NT2/D1 (cell line): ENCODE measurements at regions not wholly inside any gene's neighbourhood (a gene's known extent, or its start where the extent isn't known, plus 50 kb on each side); places are given as distances from the start of the nearest gene placed in this dataset.
A peak's percentile ranks its signal among the peaks of the same experiment; 100 is the strongest.
"Not testable (repeated sequence)": the region's sequence is repeated elsewhere in the genome, so short reads cannot be mapped to it uniquely, and the experiment has no call there.

Source experiments
- DNase-seq: peaks from one replicate; pipeline ENCODE4 v3.0.0-alpha.2; 2011; ENCODE audit warnings: low read depth, low spot score
- H3K27me3 ChIP-seq: 2 replicates; pipeline ENCODE4 v1.6.0; 2011; ENCODE audit warnings: mild to moderate bottlenecking; ENCODE audit not compliant: insufficient read length, insufficient read depth
- H3K36me3 ChIP-seq: 2 replicates; pipeline ENCODE4 v1.6.1; 2011; ENCODE audit warnings: mild to moderate bottlenecking, low read length, mixed read lengths; ENCODE audit not compliant: insufficient read depth, insufficient read length
- H3K4me1 ChIP-seq: 2 replicates; pipeline ENCODE4 v1.5.1; 2011; ENCODE audit not compliant: insufficient read depth, insufficient read length
- H3K4me3 ChIP-seq: 2 replicates; pipeline ENCODE4 v1.5.1; 2011; ENCODE audit warnings: low read depth; ENCODE audit not compliant: insufficient read length
- H3K9ac ChIP-seq: 2 replicates; pipeline ENCODE4 v1.6.0; 2011; ENCODE audit warnings: low read depth; ENCODE audit not compliant: insufficient read length
- H3K9me3 ChIP-seq: 2 replicates; pipeline ENCODE4 v1.5.1; 2011; ENCODE audit warnings: mild to moderate bottlenecking, low read length; ENCODE audit not compliant: insufficient read depth
- SUZ12 ChIP-seq: IDR thresholded peaks from 2 replicates; pipeline ENCODE4 v1.6.1; 2011; ENCODE audit not compliant: insufficient read length, insufficient read depth; ENCODE audit errors: extremely low read depth
- YY1 ChIP-seq: IDR thresholded peaks from 2 replicates; pipeline ENCODE4 v1.6.1; 2011; ENCODE audit not compliant: insufficient read length, insufficient read depth
- ZNF274 ChIP-seq: IDR thresholded peaks from 2 replicates; pipeline ENCODE4 v1.6.1; 2011; ENCODE audit warnings: mild to moderate bottlenecking, low read depth, low read length

GRCh38 chr15:45810201-45810600 lies 175.4 kb downstream of the SQOR start:
- DNase-seq, result no peak
- TF ChIP-seq YY1 (no peak), SUZ12 (no peak), ZNF274 (no peak)
- Histone ChIP-seq H3K27me3 (no peaks in the 10 kb centered on the region), H3K9ac (no peak overlapping the region), H3K36me3 (no peaks in the 10 kb centered on the region), H3K4me1 (no peaks in the 10 kb centered on the region), H3K9me3 (no peaks in the 10 kb centered on the region), H3K4me3 (no peak overlapping the region)

DNA sequence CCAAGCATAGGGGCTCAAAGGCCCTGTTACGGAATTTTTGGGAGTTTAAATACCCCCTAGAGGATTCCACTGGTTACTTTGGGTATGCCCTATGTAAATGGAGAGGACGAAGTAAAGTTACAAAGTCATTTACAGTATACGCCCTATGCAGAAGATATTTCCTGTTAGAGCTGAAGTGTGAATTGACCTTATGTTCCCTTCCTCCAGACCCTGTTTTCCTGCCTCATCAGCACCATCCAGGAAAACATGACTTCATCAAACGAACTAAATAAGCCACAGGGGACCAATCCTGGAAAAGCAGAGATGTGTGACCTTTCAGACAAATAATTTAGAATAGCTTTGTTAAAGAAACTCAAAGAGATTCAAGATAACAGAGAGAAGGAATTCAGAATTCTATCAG lies 177.4 kb downstream of the SQOR start:
- TF ChIP-seq YY1, result no peak
- no peak for TF ChIP-seq SUZ12
- TF ChIP-seq ZNF274, result no peak
- Histone ChIP-seq H3K27me3 (no peaks in the 10 kb centered on the region), H3K4me3 (no peak overlapping the region), H3K36me3 (no peaks in the 10 kb centered on the region), H3K9ac (no peak overlapping the region), H3K4me1 (no peaks in the 10 kb centered on the region), H3K9me3 (no peaks in the 10 kb centered on the region)
- no peak for DNase-seq

- DNase-seq, H3K9me3 ChIP-seq, H3K4me3 ChIP-seq, H3K36me3 ChIP-seq, H3K9ac ChIP-seq, H3K4me1 ChIP-seq, H3K27me3 ChIP-seq: not testable (repeated sequence)
These were observed 182.7 kb downstream of the SQOR start for GRCh38 chr15:45817578-45817977.

DNA sequence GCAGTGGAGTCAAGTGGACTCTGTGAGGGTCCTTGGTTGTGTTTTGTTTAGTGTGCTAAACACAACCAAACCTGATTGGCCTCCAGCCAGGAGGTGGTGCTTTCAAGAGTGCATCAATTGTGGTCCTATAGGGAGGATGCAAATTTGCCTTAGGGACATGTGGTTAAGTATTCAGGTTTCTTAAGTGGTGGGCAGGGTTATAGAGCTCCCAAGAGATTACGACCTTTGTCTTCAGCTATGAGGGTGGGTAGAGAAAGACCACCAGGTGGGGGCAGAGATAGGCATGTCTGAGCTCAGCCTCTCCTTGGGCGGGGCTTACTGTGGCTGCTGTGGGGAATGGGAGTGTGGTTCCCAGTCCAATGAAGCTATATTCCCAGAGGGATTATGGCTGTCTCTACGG lies 186.6 kb downstream of the SQOR start:
- Histone ChIP-seq H3K4me3 (no peak overlapping the region), H3K27me3 (no peaks in the 10 kb centered on the region), H3K9me3 (no peaks in the 10 kb centered on the region; the same call in 1 of the 2 replicates), H3K36me3 (no peaks in the 10 kb centered on the region), H3K9ac (no peak overlapping the region), H3K4me1 (no peaks in the 10 kb centered on the region)
- peak; percentile 5 for DNase-seq
- TF ChIP-seq ZNF274, result no peak
- TF ChIP-seq YY1, result no peak
- TF ChIP-seq SUZ12, result no peak

DNA sequence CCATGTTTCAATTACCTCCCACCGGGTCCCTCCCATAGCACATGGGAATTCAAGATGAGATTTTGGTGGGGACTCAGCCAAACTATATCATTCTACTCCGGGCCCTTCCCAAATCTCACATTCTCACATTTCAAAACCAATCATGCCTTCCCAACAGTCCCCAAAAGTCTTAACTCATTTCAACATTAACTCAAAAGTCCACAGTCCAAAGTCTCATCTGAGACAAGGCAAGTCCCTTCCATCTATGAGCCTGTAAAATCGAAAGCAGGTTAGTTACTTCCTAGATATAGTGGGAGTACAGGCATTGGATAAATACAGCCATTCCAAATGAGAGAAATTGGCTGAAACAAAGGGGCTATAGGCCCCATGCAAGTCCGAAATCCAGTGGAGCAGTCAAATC lies 188.1 kb downstream of the SQOR start:
- not testable (repeated sequence) for H3K36me3 ChIP-seq, H3K9ac ChIP-seq, H3K27me3 ChIP-seq, H3K4me1 ChIP-seq, DNase-seq, H3K4me3 ChIP-seq, H3K9me3 ChIP-seq

- TF ChIP-seq ZNF274 (no peak), YY1 (no peak), SUZ12 (no peak)
- Histone ChIP-seq H3K27me3 (no peaks in the 10 kb centered on the region), H3K36me3 (no peaks in the 10 kb centered on the region), H3K4me1 (no peaks in the 10 kb centered on the region), H3K9ac (no peak overlapping the region), H3K9me3 (no peaks in the 10 kb centered on the region; the same call in 1 of the 2 replicates), H3K4me3 (no peak overlapping the region)
- DNase-seq, result no peak
These were observed 192.4 kb downstream of the SQOR start for GRCh38 chr15:45827275-45827674.

GRCh38 chr15:45827766-45828165 lies 192.9 kb downstream of the SQOR start:
- Histone ChIP-seq H3K4me1 (no peaks in the 10 kb centered on the region), H3K36me3 (no peaks in the 10 kb centered on the region), H3K4me3 (no peak overlapping the region), H3K9ac (no peak overlapping the region), H3K27me3 (no peaks in the 10 kb centered on the region), H3K9me3 (no peaks in the 10 kb centered on the region; the same call in 1 of the 2 replicates)
- no peak for DNase-seq
- TF ChIP-seq SUZ12 (no peak), YY1 (no peak), ZNF274 (no peak)
